COR-L47 (cell line): ENCODE measurements at regions not wholly inside any gene's neighbourhood (a gene's known extent, or its start where the extent isn't known, plus 50 kb on each side); places are given as distances from the start of the nearest gene placed in this dataset.

Experiments used
- DNase-seq: peaks from one replicate; lab custom pipeline; 2025; lab: John Stamatoyannopoulos, UW

GRCh38 chr2:16409849-16410248 lies 255.8 kb downstream of the CYRIA start:
- DNase-seq, result no peak

- DNase-seq, result no peak
These were observed 256.6 kb downstream of the CYRIA start for GRCh38 chr2:16409006-16409390.

DNA sequence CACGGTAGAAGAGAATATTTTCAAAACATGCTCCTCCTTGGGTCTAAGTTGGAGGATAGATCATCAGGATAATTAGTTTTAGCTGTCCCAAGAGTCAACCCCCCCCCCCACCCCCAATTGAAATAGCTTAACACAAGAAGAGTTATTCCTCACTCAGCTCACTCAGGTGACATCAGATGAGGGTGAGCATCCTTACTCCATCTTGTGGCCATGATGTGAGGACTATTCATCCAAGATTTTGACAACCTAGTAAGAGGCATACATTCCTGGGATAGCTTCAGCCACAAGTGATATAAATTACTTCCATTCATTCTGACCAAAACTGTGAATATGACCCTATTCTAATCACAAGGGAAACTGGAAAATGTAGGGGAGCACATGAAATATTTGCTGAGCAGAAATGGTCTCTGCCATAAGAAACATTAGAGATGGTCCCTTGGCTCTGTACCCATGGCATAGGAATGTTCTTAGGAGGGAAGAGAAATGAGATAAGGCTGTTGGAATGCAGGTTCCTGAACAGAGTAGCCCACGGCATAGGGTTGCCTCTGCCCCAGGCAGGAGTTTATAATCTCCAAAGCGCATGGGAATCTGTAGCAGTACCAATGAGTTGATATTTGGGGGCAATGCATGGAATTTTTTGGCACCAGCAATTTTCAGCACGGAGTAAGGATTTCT lies 257.2 kb downstream of the CYRIA start:
- DNase-seq, result no peak

GRCh38 chr2:16407358-16407757 lies 258.3 kb downstream of the CYRIA start:
- no peak for DNase-seq

DNA sequence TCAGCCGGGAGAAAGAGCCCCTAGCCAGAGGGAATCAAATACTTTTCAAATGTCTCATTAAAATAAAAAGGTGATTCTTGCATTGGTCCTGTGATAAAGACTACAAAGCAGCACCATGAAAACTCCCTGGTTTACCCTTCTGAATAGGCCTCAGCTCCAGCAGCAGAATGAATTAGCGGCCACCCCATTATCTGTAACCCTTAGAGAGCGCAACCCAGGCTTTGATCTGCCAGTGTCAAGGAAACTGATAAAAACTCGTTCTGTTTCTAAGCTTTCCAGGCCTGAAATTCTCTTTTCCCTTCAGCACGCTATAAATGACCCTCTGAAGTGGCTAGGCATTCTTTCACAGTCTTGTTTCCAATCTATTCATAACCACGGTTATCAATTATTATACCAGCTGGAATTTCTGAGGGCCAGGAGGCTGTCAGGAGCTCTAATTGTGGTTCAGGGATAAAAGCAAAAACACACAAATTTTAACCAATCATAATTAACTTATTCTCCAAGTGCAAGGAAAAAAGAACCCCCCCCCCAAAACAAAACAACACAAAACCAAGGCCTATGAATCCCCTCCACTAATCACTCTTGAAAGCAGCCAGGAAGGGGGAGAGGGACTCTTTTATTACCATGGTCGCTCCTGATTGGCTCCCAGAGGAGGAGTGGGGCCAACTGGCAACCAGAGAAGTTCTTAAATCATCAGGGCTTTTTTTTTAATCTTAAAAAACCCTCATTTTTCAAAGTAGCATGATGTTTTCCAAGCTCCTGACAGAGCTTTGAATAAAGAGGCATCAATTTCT lies 258.9 kb downstream of the CYRIA start:
- DNase-seq, result no peak

- no peak for DNase-seq
These were observed 260.1 kb downstream of the CYRIA start for GRCh38 chr2:16405551-16405950.

- no peak for DNase-seq
These were observed 260.9 kb downstream of the CYRIA start for GRCh38 chr2:16404551-16405300.

DNA sequence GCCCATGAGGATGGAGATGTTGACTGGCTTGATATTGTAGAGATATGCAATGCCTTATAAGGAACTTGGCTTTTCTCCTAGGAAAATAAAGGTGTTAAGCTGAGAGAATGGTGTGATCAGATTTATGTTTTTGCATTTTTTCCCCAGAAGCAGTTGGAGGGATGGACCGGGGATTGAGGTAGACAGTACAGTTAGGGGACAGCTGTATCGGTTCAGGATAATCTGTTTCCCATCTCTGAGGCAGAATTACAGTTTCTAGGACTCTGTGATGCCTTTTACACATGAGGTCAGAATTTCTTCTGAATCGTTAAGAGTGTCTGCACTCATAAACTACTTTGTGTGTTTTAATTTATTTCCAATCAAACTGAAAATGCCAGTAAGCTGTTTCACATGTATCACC lies 261.5 kb downstream of the CYRIA start:
- DNase-seq, result no peak

GRCh38 chr2:16402891-16403290 lies 262.7 kb downstream of the CYRIA start:
- DNase-seq, result no peak

GRCh38 chr2:16401761-16402300 lies 263.8 kb downstream of the CYRIA start:
- DNase-seq, result no peak

- no peak for DNase-seq
These were observed 265.5 kb downstream of the CYRIA start for GRCh38 chr2:16400127-16400623.

DNA sequence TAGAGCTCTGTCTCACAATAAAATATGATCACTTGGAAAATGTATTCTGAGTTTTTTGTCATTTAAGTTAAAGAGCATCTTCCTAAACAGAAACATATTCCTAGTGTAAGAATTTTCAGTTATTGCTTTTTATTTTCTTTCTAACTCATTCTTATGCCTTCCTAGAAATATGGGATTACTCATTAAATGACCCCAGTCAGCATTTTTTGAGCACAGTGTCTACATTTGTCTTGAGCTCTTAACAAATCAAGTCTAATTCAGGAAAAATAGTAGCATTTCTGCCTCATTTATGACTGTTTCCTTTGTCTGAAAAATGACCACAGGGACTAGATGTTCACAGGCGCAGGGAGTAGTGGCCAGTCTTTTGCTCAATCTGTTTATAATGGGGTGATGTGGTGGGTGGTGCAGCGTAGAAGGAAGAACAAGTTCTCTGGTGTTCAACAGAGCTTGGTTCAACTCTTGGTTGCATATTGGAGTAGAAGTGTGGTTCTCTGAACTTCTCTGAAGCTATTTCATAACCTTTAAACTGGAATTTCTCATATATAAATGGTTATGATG lies 267.1 kb downstream of the CYRIA start:
- no peak for DNase-seq

DNA sequence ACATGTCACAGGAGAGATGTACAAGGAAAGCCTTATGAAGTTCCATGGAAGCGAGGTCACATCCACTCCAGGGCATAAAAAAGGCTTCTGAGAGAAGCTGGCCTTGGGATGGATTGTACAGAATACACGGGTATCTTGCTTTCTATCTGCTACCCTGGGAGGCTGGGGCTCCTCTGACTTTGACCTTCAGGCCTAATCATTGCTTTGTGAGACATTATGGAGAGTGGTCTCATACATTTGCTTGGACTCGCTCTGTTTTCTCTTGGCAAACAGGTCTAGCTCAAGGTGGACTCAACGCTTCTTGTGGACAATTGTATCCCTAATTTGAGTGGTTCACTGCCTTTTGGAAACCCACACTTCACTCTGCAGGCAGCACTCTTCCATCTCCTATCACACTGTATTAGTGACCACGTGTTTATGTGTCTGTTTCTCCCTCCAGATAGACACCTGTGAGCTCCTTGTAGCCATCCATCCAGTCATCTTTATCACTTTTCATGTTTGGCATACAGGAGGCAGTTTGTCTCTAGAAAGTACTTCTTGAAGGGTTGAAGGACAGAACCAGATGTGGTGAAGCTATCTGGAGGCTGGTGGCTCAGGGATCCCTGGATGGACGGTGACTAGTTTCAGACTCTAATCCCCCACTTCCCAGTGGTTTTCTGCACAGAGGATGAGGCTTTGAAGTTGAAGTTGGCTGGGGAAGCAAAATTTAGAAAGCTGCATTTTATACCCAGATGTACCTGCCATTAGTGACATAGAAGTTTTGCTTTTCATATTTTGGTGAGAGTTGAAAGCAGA lies 267.8 kb downstream of the CYRIA start:
- DNase-seq, result no peak

GRCh38 chr2:16396986-16397385 lies 268.6 kb downstream of the CYRIA start:
- DNase-seq, result no peak

GRCh38 chr2:16396171-16396570 lies 269.5 kb downstream of the CYRIA start:
- DNase-seq, result no peak

DNA sequence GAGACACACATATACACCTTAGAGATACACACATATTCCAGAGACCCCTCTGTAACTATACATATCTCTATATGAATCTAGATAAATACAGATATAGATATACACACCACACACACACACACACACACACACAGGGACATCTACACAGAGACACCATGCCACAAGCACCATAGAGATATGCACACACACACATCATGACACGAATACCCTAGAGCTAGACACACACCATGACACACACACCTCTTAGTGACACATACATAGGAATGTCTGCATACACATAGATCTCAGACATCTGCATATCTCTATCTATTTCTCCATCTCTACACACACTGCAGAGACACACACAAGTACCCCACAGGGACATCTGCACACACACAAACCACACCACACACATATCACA lies 270.0 kb downstream of the CYRIA start:
- no peak for DNase-seq

DNA sequence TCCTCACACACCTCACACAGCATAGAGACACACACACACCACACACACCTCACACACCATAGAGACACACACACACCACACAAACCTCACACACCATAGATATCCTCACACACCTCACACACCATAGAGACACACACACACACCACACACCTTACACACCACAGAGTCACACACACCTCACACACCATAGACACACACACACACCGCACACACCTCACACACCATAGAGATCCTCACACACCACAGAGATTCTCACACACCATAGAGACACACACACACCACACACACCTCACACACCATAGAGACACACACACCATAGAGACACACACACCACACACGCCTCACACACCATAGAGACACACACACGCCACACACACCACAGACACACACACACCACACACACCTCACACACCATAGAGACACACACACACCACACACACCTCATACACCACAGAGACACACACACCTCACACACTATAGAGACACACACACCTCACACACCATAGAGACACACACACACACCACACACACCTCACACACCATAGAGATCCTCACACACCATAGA lies 270.6 kb downstream of the CYRIA start:
- no peak for DNase-seq

- DNase-seq, result no peak
These were observed 271.3 kb downstream of the CYRIA start for GRCh38 chr2:16394072-16394985.

DNA sequence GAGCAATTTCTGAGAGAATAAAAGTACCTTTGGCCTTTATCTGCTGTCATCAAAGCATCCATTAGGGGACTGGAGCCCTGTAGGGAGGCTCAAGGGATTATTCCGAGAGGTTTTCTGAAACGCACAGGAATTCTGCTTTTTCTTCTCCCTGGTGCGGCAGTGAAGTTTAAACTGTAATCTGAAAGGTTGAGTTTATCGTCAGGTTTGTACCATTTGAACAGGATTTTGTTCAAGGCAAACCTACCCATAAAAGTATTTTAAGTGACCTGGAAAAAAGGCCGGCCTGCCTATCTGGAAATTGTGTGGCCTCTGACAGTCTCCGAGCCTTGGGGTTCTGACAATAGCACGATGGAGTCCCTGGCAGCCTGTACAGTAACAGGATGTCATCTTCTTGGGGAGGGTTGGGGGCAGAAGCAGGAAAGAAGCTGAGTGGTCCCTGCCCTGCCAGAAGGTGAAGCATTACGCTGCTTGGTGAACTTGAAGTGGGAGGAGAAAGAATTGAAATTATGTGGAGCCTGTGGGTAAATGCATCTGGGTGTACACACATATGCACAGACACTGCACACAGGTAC lies 272.0 kb downstream of the CYRIA start:
- DNase-seq, result no peak
